ENCODE measurements at regions not wholly inside any gene's neighbourhood (a gene's known extent, or its start where the extent isn't known, plus 50 kb on each side); places are given as distances from the start of the nearest gene placed in this dataset.

DNA sequence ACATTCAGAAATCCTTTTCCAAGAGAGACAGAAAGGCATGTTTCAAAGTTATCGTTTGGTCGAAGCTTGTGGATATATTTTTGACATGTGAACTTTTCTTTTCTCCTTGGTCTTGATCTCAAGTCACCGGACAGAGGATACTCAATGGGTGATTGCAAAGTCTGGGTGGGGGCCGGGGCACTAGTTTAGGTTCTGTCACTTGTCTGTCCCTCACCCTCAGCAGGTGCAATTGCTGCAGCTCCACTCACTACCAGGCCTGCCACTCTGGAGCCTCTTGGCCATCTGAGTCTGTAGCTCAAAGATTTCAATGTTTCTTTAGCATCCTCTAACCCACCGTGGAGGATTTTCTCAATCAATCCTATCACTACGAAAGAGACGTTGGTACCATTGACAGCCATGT is 246.0 kb upstream of the C1orf174 start:
- FAIRE-seq (no peak), DNase-seq (ENCODE audit: low read depth) (no peak)
- TF ChIP-seq, protein P1, sequence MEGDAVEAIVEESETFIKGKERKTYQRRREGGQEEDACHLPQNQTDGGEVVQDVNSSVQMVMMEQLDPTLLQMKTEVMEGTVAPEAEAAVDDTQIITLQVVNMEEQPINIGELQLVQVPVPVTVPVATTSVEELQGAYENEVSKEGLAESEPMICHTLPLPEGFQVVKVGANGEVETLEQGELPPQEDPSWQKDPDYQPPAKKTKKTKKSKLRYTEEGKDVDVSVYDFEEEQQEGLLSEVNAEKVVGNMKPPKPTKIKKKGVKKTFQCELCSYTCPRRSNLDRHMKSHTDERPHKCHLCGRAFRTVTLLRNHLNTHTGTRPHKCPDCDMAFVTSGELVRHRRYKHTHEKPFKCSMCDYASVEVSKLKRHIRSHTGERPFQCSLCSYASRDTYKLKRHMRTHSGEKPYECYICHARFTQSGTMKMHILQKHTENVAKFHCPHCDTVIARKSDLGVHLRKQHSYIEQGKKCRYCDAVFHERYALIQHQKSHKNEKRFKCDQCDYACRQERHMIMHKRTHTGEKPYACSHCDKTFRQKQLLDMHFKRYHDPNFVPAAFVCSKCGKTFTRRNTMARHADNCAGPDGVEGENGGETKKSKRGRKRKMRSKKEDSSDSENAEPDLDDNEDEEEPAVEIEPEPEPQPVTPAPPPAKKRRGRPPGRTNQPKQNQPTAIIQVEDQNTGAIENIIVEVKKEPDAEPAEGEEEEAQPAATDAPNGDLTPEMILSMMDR (IDR thresholded peaks at IDR 0.05; ENCODE audit: insufficient read depth, low read length, severe bottlenecking) = no peak
- H3K36me3 ChIP-seq (ENCODE audit: control insufficient read depth, insufficient read depth, low read length) = no peaks in the 10 kb centered on the region
- H3K27me3 ChIP-seq (ENCODE audit: control insufficient read depth, insufficient read depth, low read length) = no peaks in the 10 kb centered on the region
- no peak overlapping the region for H3K4me3 ChIP-seq (ENCODE audit: low read depth, low read length)

DNA sequence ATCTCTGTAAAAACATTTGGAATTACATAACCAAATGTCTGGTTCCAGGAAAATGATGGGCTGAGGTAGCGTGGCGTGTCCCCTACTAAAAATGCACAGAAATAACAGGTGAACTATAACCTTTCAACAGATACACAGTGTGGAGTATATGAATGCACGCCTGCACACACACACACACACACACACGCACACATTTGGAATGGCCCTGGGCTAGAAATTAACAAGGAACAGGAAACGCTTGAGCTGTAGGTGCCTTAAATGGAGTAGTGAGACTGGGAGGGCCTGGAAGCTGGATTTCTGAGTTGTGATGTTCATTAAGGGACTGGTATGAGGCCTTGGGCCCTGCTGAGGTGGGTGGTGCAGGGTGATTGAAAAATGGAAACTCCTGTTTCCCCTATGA is 246.5 kb upstream of the C1orf174 start:
- Histone ChIP-seq H3K4me3 (ENCODE audit: low read depth, low read length) (no peak overlapping the region), H3K36me3 (ENCODE audit: control insufficient read depth, insufficient read depth, low read length) (no peaks in the 10 kb centered on the region), H3K27me3 (ENCODE audit: control insufficient read depth, insufficient read depth, low read length) (no peaks in the 10 kb centered on the region)
- no peak for FAIRE-seq
- TF ChIP-seq, protein P1 (IDR thresholded peaks at IDR 0.05; ENCODE audit: insufficient read depth, low read length, severe bottlenecking) = no peak
- no peak for DNase-seq (ENCODE audit: low read depth)

DNA sequence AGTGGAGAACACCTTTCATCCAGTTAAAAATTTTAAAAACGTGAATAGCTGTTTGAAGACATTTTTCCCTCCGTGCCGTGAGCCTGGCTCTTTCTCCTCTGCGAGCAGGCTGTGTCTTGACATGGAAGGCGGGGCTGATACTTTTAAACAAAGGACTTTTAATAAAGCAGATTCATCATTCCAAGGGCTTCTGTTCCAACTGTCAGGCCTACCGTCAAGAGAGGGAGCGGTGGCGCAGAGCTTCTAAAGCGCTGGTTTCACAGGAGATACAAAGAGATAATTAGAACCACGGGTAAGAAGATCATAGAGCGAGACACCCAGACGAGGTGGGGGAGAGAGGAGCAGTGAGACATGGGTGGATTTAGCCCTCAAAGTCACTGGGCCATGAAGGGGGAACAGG is 247.4 kb upstream of the C1orf174 start:
- TF ChIP-seq, protein P1 (IDR thresholded peaks at IDR 0.05; ENCODE audit: insufficient read depth, low read length, severe bottlenecking) = no peak
- no peaks in the 10 kb centered on the region for H3K36me3 ChIP-seq (ENCODE audit: control insufficient read depth, insufficient read depth, low read length)
- H3K27me3 ChIP-seq (ENCODE audit: control insufficient read depth, insufficient read depth, low read length) = no peaks in the 10 kb centered on the region
- no peak overlapping the region for H3K4me3 ChIP-seq (ENCODE audit: low read depth, low read length)
- no peak for DNase-seq (ENCODE audit: low read depth)
- FAIRE-seq = no peak

DNA sequence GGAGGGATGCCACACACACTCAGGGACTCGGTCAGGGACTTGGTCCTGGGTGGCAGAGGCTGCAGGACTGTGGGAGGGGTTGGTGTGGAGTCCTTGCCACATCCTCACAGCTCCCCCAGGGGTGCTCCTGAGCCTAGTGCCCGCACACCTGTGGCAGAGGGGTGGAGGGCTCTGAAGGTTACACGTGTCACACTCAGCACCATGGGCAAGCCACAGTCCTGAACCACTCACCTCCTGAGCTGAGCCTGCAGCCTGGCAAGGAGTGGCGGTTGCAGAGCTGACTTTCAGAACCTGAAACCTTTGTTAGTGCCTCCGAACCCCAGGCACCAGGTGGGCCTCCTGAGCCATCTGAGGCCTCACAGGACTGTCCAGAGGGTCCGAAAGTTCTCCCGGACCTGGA is 249.2 kb upstream of the C1orf174 start:
- no peak overlapping the region for H3K4me3 ChIP-seq (ENCODE audit: low read depth, low read length)
- FAIRE-seq = no peak
- no peaks in the 10 kb centered on the region for H3K27me3 ChIP-seq (ENCODE audit: control insufficient read depth, insufficient read depth, low read length)
- TF ChIP-seq, protein P1 (IDR thresholded peaks at IDR 0.05; ENCODE audit: insufficient read depth, low read length, severe bottlenecking) = no peak
- H3K36me3 ChIP-seq (ENCODE audit: control insufficient read depth, insufficient read depth, low read length) = no peaks in the 10 kb centered on the region
- no peak for DNase-seq (ENCODE audit: low read depth)

DNA sequence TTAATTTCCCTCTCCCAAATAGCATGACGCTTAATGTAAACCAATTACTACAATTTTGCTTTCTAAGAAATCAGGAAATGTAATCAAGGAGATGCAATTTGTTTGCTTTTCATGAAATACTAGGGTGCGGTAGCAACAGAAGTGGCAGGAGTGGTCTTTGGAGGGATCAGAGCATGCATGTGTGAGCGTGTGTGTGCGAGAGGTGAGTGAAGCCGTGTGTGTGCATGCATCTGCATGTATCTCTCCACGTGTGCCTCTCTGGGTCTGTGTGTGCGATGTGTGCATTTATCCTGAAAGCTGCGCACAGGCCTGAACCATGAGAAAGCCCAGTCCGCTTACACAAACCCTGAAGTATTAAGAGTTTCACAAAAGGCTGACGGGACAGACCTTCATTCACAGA is 249.8 kb upstream of the C1orf174 start:
- Histone ChIP-seq H3K36me3 (ENCODE audit: control insufficient read depth, insufficient read depth, low read length) (no peaks in the 10 kb centered on the region), H3K27me3 (ENCODE audit: control insufficient read depth, insufficient read depth, low read length) (no peaks in the 10 kb centered on the region), H3K4me3 (ENCODE audit: low read depth, low read length) (no peak overlapping the region)
- TF ChIP-seq, protein P1 (IDR thresholded peaks at IDR 0.05; ENCODE audit: insufficient read depth, low read length, severe bottlenecking) = no peak
- FAIRE-seq (no peak), DNase-seq (ENCODE audit: low read depth) (no peak)

DNA sequence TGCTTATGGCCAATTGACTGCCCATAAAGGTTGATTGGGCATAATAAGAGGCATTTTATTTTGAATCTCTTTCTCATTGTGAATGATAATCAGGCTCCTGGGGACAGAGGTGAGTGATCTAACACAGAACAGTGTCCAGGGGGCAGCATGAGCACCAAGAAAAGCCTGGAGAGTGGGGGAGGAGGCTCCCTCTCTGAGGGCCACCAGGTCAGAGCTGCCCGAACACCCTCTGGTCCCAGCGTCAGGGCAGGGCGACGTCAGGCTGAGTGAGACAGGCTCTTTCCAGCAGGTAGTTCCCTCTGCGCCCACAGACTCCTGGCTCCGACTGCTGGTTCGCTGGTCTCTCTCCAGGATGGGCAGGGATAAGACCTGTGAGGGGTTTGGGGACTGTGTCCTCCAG is 250.2 kb upstream of the C1orf174 start:
- Histone ChIP-seq H3K4me3 (ENCODE audit: low read depth, low read length) (no peak overlapping the region), H3K36me3 (ENCODE audit: control insufficient read depth, insufficient read depth, low read length) (no peaks in the 10 kb centered on the region), H3K27me3 (ENCODE audit: control insufficient read depth, insufficient read depth, low read length) (no peaks in the 10 kb centered on the region)
- TF ChIP-seq, protein P1 (IDR thresholded peaks at IDR 0.05; ENCODE audit: insufficient read depth, low read length, severe bottlenecking) = no peak
- no peak for FAIRE-seq
- DNase-seq (ENCODE audit: low read depth) = no peak
